SIG-M5 (cell line): ENCODE measurements at regions not wholly inside any gene's neighbourhood (a gene's known extent, or its start where the extent isn't known, plus 50 kb on each side); places are given as distances from the start of the nearest gene placed in this dataset.

Experiments
- DNase-seq: peaks from one replicate; lab custom pipeline; 2025; lab: John Stamatoyannopoulos, UW

DNA sequence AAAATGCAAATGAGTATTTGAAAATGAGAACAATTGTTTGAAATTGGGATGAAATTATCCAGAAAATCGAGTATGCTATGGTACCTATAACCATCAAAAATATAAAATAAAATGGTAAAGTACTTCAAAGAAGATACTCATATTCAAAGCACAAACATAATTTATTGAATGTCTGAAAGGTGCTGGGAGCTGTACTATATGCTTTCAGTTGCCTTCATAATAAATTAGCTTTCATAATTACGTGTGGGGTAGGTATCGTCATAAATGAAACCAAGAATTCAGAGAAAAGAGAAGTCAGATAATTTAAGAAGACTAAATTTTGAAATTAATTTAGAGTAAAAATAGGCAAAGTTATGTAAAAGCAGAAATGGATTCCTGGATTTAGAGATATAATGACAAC, 721.9 kb upstream of the ACVR2A start:
- DNase-seq: no peak

DNA sequence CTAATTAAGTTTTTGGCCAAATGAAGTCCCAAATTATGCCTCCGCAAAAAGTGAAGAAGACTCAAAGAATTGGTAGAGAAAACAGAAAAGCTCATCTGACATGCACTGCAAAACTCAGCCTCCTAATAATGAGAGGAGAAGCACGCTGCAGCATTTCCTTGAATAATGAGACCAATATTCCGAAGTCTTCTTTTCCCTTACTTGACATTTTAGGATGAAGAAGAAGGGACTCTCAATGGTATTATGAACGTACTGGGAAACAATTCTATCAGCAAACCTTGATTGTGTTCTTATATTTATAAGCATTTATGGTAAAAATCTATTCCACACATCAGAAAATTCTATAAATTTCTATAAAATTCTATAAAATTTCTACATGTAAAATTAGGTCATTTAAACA, 733.9 kb upstream of the ACVR2A start:
- no peak for DNase-seq

DNA sequence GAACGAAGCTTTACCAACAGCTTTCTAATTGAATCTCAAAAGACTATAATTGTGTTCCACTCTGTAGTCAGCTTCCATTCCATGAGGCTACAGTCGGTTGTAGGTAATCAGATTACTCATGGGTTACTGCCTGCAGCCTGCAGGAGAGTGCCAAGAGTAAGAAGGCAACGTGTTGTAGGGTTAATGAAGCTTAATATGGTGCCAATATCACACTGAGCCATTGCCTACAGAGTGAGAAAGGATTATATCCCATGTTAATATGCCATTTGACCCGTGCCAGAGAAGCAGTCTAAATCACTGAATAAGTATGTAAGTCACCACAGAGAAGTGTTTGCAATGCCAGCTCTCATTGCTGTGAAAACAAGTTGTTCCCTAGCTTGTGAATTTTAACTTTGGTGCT, 734.5 kb upstream of the ACVR2A start:
- no peak for DNase-seq

DNA sequence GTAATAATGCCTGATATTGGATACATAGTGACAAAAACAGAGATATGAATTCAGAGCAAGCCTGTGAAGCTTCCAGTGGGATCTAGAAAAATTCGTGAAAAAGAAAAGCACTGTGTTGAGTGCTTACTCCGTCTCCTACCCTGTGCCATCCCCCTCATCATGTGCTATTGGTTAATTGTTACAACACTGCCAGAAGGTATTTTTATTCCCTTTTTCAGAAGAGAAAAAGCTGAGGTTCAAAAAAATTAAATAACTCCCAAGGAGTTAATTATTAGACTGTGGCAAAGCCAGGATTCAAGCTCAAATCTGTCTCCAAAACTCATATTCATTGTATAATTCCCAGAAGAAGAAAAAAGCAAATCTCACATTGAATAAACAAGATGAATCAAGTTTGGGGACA, 735.5 kb upstream of the ACVR2A start:
- DNase-seq: no peak

DNA sequence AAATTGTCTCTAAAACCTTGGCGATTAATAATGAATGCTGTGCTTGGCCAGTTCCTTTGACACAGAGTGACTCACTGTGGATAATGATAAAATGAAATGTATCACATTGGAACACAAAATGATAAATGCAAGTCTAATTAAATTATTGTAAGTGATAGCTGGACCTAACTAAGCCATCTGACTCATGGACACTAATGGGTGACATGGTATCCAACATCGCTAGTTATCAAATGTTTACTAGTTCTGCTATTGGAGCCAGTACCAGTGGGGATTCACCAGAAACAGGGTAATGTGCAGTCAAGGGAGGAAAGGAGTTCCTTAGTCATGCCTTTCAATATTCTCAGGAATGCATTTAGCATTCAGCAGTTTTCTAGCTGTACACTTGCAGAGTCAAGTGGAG, 736.3 kb upstream of the ACVR2A start:
- DNase-seq: no peak

DNA sequence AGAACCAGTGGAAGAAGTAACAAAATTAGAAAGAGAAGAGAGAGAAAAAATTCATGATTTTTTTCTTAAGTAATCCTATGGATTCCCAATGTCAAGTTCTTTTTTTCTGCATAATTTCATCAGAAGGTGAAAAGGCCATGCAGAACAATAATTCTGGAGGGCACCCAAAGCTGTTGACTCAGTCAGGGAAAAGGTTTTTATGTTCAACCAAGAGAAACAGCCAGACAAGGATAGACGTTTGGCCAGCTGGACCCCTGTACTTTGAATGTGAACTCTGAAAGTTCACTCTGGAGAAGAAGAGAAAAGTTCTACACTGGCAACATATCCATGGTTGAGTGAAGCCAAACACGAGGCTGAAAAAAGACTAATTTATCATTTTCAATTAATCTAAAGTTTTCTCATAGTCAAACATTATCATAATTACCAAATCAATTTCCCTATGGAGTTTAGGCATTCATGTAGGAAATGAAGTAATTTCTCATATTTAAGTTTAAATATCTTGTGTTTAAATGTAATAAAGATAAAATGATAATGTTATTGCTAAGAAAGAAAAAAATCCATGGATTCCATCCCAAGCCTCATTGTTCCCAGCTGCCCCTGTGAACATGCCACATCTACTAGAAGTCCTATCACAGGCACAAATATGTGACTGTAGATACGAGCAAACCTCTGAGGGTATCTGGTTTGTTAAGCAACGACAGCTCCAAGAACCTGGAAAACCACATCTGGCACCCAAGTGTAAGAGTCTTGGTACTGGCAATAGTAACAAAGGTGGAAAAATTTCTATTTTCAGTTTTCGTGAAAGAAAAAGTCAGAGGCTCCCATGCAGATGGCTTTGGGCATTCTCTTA, 742.7 kb upstream of the ACVR2A start:
- no peak for DNase-seq

DNA sequence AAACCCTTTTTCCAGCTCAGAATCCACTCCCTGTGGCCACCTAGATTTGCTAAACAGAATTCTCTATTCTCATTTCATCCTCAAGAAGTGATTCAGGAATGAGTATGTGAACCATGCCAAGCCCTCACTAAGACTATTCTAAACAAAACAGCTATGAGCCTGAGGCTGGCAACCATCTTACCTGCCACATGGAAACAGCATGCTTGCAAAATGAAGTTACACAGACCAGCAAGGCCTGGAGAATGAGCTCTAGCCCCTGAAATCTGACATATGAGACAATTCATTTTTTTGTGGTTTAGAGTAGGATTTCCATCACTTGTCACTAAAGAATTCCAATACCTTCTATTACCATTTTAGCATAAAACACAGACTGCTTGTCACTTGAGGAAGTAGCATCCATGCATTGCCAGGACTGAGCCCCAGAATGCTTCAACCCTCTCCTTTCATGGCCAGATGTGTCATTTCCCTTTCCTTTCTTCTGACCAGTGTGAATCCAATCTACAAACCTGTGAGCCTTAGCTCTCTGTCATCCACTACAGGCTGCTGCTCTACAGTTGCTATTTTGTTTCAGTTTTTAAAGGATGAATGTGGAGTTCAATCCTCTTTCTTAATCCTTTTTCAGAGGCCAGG, 744.3 kb upstream of the ACVR2A start:
- no peak for DNase-seq

DNA sequence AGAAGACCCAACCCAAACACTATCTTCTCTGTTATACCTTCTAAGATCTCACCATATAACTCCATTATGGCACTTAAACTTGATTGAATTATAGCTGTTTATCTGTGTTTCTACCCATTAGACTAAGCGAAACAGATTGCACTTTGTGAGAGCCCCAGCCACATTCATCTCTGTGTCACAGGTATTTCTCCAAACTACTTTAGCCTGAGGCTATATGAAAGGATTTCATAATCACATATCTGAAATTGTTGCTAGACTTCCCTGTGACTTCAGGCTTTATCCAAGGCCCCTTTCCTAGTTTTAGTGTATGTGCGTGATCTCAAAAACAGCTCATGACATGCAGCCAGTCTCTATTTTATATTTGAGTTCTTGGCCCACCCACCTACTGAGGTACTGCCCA, 745.0 kb upstream of the ACVR2A start:
- no peak for DNase-seq

DNA sequence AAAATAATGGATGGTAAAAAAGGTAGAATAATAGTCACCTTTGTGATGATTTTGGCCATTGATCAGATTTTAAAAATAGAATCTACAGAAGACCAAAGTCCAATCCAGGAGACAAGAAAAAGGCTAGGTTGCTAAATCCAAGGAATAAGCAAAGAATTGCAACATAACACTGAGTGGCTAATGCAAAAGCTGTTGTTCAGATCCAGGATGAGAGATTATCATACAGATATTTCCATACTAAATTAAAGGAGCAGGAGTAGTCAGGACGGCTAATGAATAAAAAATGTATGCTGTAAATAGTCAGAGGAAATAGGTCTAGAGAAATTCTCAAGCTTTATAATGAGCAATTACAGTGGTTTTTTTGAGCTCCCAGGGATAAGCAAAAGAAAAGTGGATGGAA, 745.9 kb upstream of the ACVR2A start:
- DNase-seq: no peak

DNA sequence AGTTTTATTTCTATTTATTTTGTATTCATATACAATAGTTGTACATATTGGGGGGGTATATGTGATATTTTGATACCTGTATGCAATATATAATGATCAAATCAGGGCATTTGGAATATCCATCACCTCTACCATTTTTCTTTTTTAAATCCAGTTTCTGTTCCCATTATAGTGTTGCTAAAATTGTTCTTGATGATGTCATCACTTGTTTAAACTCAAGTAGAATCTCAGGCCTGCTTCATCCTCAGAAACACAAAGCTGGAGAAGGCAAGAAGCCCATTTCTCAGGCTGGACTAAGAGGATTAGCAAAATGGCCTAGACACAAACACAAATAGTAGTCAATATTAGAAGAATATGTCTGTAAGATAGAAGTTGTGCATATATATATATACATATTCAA, 747.1 kb upstream of the ACVR2A start:
- no peak for DNase-seq

DNA sequence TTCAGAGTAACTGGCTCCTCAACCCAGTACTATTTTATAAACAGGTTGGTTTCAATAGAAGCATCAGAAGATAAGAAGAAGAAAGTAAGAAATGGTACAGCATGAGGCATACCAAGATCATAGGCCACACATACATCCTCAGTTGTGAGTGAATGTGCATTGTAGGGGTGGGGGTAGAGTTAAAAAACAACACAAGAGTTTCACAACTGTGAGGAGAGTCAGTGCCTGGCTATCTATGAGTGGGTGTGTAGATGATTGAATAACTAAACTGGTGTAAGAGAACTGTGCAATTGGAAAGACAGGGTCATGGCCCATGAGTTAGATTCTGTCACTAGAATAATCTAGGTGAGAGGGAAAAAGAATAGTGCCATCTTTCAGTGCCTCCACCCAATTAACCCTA, 748.2 kb upstream of the ACVR2A start:
- DNase-seq: no peak

DNA sequence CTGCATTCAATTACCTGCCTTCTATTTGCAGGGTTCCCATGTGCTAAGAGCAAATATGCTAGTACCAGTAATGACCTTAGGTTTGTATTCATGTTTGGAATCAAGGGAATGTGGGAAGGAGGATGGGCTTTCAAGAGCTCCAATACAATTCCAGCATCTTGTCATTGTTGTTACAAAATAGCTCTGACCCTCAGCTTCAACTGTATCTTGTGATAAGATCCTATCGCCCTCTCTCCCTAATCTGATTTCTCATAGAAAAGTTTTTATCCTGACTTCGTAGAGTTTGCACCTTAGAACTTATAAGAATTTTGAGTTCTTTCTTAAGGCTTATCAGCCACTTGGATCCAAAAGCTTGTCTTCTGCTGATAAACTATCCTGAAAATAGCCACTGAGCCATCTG, 749.5 kb upstream of the ACVR2A start:
- DNase-seq: no peak

DNA sequence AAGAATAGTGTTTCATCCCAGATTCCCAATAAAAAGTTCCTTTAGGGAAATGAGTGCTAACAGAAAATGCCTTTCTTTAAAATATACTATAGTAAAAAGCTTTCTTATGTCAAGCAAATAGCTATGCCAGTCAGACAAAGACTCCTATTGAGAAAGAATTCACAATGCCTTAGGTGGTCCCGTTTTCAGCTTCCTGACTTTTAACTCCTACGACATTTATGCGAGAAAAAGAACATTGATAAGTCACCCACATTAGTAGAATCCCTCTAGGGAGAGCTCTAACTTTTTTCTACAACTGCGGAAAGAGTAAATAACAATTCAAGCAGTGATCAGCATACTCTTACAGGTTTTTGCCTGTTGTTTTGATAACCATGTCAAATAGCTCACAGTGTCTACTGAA, 750.8 kb upstream of the ACVR2A start:
- DNase-seq: no peak

DNA sequence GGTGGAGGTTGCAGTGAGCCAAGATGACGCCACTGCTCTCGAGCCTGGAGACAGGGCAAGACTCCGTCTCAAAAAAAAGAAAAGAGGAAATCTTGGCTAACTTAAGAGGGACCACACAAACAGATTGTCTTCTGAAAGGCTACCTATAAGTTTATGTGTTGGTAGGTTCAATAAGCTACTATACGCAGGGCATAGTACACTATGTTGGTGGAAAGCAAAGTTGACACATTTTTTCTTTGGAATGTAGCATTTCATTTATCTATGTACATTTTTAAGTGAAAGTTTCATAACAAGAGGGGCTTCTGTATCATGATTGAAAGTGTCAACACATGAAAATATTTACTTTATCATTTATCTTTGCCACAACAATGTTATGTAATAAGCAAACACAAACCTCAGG, 752.6 kb upstream of the ACVR2A start:
- no peak for DNase-seq

DNA sequence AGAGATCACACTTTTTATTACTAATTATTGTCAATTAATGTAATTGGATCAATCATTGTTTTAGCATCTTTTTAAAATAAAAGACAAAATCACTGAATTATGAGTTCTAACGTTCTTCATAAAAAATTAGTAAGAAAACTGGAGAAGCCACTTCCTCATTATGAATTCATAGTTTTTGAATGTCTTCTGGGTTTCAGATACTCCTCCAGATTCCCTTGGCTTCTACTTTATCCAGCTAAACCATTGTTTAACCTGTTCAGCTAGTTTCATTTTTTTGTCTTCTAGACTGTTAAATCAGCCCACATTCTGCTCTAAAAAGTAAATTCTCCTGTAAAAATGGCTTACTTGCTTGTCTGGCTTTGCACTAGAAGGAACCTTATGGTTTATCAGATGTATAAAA, 753.4 kb upstream of the ACVR2A start:
- DNase-seq: no peak

DNA sequence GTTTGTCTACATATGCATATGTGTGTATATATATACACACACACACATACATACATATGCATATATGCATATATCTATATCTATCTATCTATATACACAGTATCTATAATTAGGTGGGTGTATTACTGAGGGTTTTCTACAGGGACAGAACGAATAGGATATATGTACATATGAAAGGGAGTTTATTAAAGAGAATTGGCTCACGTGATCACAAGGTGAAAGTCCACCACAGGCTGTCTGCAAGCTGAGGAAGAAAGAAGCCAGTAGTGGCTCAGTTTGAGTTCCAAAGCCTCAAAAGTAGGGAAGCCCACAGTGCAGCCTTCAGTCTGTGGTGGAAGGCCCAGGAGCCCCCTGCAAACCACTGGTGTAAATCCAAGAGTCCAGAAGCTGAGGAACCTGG, 756.0 kb upstream of the ACVR2A start:
- no peak for DNase-seq

DNA sequence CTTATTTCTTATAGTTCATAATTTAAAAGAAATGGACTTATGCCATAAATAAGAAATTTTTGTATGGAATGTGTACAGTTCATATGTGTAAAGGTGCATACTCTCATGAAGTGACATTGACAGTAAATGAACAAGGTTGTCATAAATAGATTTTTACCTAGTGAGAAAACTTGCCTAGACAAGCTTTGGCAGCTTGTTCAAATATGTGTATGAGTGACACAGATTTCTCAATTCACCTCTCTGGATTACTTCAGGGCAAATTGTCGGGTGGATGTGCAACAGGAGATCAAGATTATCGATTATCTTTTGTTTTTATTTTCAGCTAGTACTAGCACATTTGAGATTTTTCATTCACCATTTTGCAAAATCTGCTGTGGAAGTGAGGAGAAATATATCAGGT, 758.1 kb upstream of the ACVR2A start:
- no peak for DNase-seq

DNA sequence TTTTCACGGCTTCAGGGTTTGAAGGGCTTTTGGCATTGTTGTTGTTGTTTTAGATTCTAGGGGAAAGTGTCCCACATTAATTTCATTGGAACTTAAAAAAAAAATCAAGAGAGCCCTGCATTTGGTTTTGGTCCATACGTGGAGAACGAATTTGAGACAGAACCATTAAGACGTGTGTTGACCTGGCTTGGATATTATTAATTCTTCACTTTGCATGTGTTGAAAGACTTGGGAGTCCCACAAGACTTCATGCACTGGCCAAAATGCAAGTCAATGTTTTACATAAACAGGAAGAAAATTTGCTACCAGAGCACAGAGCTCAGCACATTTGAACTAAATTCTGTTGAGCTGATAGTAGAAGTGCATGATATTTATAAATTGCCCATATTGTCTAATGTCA, 761.2 kb upstream of the ACVR2A start:
- DNase-seq: no peak

DNA sequence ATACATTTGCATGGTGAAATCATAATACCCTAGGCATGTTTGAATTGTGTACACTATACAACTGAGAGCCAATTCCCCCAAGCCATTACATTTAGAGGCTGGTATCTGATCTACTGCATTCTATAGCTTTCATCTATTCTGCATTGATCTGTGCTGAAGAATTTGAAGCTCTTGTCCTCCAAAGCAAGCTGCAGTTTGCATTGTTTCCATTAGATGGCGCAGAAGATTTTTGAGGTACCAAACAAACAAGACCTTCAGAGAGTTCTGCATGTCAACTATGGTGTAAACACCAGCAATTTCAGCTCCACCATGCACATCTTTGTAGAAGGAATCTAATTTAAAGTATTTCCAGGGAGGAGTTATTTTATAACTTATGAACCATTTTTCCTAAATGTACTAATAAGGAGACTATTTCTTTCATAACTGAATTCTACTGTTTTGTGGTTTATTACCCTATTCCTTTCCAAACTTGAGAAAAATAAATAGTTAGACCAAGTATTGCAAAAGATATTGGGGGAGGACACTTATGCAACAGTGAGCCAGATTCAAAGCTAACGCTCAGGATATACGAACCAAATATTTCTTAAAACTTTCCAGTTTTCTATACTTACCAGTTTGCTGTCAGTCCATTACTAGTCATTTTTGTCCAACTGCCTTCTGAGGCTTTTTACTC, 761.8 kb upstream of the ACVR2A start:
- no peak for DNase-seq

DNA sequence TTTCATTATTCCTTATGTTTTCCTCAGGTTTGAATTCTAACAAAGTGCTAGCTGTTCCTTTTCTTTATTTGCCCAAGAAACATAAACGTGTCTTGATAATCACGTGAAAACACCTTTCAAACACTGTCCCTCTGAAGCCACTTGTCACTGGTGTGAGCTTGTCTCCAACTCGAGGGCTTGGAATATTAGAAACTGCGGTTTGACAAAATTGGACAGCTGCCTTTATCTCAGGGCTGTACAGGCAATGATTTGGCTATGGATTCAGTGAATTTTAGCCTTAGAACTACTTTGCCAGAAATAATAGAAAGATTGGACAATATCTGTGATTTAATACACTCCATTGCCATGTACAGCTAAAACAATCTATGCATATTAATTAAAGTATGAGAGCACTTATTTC, 763.0 kb upstream of the ACVR2A start:
- no peak for DNase-seq

DNA sequence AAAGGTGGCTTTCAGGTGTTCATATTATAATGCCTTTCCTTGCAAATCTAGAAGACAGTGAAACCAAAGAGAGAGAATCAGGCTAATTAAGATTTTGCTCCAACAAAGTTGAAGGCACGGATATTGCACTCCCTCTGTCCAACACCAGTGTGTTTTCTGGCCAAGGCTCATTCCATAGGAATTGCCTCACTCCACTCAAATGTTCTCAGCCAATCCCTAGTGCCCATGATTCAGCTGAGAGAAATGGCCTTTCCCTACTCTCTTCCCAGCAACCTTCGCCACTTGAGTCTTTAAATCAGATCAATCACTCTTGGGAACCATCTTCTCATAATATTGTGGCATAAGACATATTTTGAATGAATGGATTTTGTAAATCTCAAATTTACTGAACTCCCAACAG, 768.2 kb upstream of the ACVR2A start:
- no peak for DNase-seq

DNA sequence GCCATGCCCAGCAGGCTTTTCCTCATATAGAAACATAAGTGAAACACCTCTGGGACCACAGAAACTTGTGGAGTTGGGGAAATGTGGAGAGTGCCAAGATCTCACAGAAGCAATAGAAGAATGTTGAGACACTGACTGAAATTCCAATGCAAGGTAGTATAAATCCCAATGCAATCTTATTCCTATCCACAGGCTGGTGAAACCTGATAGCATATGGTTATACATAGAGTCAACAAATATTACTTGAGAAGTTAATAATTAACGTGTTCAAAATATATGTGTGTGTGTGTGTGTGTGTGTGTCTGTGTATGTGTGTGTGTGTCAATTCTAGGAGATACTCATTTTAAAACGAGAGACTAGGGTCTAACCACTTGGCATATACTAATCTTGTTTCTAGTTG, 776.8 kb upstream of the ACVR2A start:
- DNase-seq: no peak

DNA sequence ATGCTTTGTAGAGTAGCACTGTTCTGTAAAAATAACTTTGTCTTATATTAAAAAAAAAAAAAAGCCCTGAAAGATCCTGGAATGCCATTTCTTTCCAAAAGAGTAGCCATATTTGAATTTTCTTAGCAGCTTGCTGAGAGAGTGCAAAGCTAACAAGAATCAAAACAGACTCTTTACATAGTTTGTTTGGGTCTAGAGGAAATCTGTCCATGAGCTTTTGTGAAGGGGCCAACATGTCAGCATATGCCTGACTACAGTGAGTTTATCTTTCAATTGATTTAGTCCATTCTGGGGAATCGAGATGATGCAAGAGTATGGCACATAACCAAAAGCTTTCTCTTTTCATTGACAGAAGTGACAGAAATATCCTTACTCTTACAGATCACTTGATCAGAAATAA, 777.7 kb upstream of the ACVR2A start:
- no peak for DNase-seq
